PC-3 (cell line): ENCODE measurements at regions not wholly inside any gene's neighbourhood (a gene's known extent, or its start where the extent isn't known, plus 50 kb on each side); places are given as distances from the start of the nearest gene placed in this dataset.

Experiments used
- ATAC-seq: fragments of 200-7000 bp; cut with Tn5 transposase; 2 replicates; pipeline ENCODE4 v1.9.1; 2020; ENCODE audit warnings: mild to moderate bottlenecking, moderate library complexity
- BruUV-seq: library from RNA; stranded (reverse); fragments of 400-500 nt; replicated peaks from 2 replicates; lab custom pipeline; 2021; lab: Mats Ljungman, UMichigan
- CTCF ChIA-PET: fragments of 300-600 bp; sonication (Branson Sonifier 250); formaldehyde crosslinking; loops from one replicate; lab custom pipeline; 2022; ENCODE audit warnings: antibody characterized with exemption; lab: Charles Lee
- POLR2A ChIA-PET: fragments of 300-600 bp; sonication (Branson Sonifier 250); formaldehyde crosslinking; loops from one replicate; lab custom pipeline; 2022; ENCODE audit warnings: antibody characterized with exemption; ENCODE audit not compliant: unreplicated experiment; lab: Charles Lee
- DNase-seq: peaks from one replicate; pipeline ENCODE4 v3.0.0-alpha.2; 2015
- H2AFZ ChIP-seq: fragments of 300-600 bp; sonication (generic); 2 replicates; pipeline ENCODE4 v1.6.0; 2016; ENCODE audit warnings: antibody characterized with exemption, low read length
- H3F3A ChIP-seq: fragments of 300-600 bp; sonication (generic); one replicate; pipeline ENCODE4 v1.6.0; 2017; ENCODE audit warnings: antibody characterized with exemption, low read length, control low read depth, mild to moderate bottlenecking; ENCODE audit not compliant: unreplicated experiment
- H3K27ac ChIP-seq: fragments of 300-600 bp; sonication (generic); 2 replicates; pipeline ENCODE4 v1.5.1; 2016; ENCODE audit warnings: mild to moderate bottlenecking, low read length
- H3K27me3 ChIP-seq: fragments of 300-600 bp; sonication (generic); 2 replicates; pipeline ENCODE4 v1.6.1; 2016; ENCODE audit warnings: low read length, mixed read lengths
- H3K36me3 ChIP-seq: fragments of 300-600 bp; sonication (generic); 2 replicates; pipeline ENCODE4 v1.6.1; 2016; ENCODE audit warnings: low read depth, mixed run types, low read length, mixed read lengths
- H3K4me1 ChIP-seq: fragments of 300-600 bp; sonication (generic); 2 replicates; pipeline ENCODE4 v1.5.1; 2016; ENCODE audit warnings: low read length; ENCODE audit not compliant: insufficient read depth
- H3K4me2 ChIP-seq: fragments of 300-600 bp; sonication (generic); 2 replicates; pipeline ENCODE4 v1.6.0; 2016; ENCODE audit warnings: low read length
- H3K4me3 ChIP-seq: fragments of 300-600 bp; sonication (generic); 2 replicates; pipeline ENCODE4 v1.5.1; 2016; ENCODE audit warnings: mild to moderate bottlenecking, low read length, mixed read lengths
- H3K79me2 ChIP-seq: fragments of 300-600 bp; sonication (generic); 2 replicates; pipeline ENCODE4 v1.6.1; 2017; ENCODE audit warnings: low read length, mixed read lengths
- H3K9ac ChIP-seq: fragments of 300-600 bp; sonication (generic); 2 replicates; pipeline ENCODE4 v1.6.0; 2016; ENCODE audit warnings: mild to moderate bottlenecking, low read length
- H3K9me2 ChIP-seq: fragments of 300-600 bp; sonication (generic); replicated peaks from 2 replicates; pipeline ENCODE4 v1.6.1; 2016; ENCODE audit warnings: mixed run types, low read length, mixed read lengths
- H3K9me3 ChIP-seq: fragments of 300-600 bp; sonication (generic); 2 replicates; pipeline ENCODE4 v1.6.1; 2016; ENCODE audit warnings: low read length, mixed read lengths
- H4K20me1 ChIP-seq: fragments of 300-600 bp; sonication (generic); 2 replicates; pipeline ENCODE4 v1.6.1; 2016; ENCODE audit warnings: low read length, mixed read lengths
- CTCF ChIP-seq: fragments of 300-600 bp; sonication (generic); conservative IDR thresholded peaks from 2 replicates; pipeline ENCODE4 v1.5.1; 2017; ENCODE audit warnings: antibody characterized with exemption, low read depth, mild to moderate bottlenecking, low read length
- EZH2 ChIP-seq: fragments of 300-600 bp; sonication (generic); IDR thresholded peaks from one replicate; pipeline ENCODE4 v1.6.1; 2017; ENCODE audit warnings: antibody characterized with exemption, mild to moderate bottlenecking, low read length; ENCODE audit not compliant: unreplicated experiment
- EZH2phosphoT487 ChIP-seq: fragments of 300-600 bp; sonication (generic); IDR thresholded peaks from 2 replicates; pipeline ENCODE4 v1.6.1; 2018; ENCODE audit warnings: mild to moderate bottlenecking, antibody characterized with exemption, low read length, borderline replicate concordance
- intact Hi-C: fragments of 100-400 bp; cut with micrococcal nuclease; formaldehyde crosslinking; loops from 2 replicates; pipeline ENCODE4 v1.9.0; 2023

- H3K4me3 ChIP-seq: no peak overlapping the region
- H3K27ac ChIP-seq: no peak overlapping the region
- H3K4me2 ChIP-seq: no peak overlapping the region
- H3K4me1 ChIP-seq: no peaks in the 10 kb centered on the region
- H3K27me3 ChIP-seq: peaks cover 14% of the 10 kb centered on the region; the same call in 1 of the 2 replicates
- no peaks in the 10 kb centered on the region for H3K36me3 ChIP-seq
- intact Hi-C loops: no loop called here
- H3K9ac ChIP-seq: no peak overlapping the region
- H2AFZ ChIP-seq: no peak overlapping the region
- no peaks in the 10 kb centered on the region for H3K79me2 ChIP-seq
- no peak for ATAC-seq
- DNase-seq: no peak
- no peaks in the 10 kb centered on the region for H4K20me1 ChIP-seq
- no peak for TF ChIP-seq EZH2phosphoT487
- TF ChIP-seq CTCF: no peak
- no peak for TF ChIP-seq EZH2
- H3K9me3 ChIP-seq: no peaks in the 10 kb centered on the region
- ChIA-PET POLR2A (no interaction called here), CTCF (no interaction called here)
- H3K9me2 ChIP-seq: no peaks in the 10 kb centered on the region
- BruUV-seq: no TSS peak
- no peaks in the 10 kb centered on the region for H3F3A ChIP-seq
These were observed 230.3 kb upstream of the RGMA start for GRCh38 chr15:93319121-93319814.

GRCh38 chr15:93317772-93318171 lies 228.8 kb upstream of the RGMA start:
- intact Hi-C loops: no loop called here
- no peaks in the 10 kb centered on the region for H3K4me1 ChIP-seq
- TF ChIP-seq EZH2phosphoT487: no peak
- TF ChIP-seq EZH2: no peak
- no peak for TF ChIP-seq CTCF
- H3K9me3 ChIP-seq: no peaks in the 10 kb centered on the region
- no peaks in the 10 kb centered on the region for H4K20me1 ChIP-seq
- no peaks in the 10 kb centered on the region for H3F3A ChIP-seq
- no peak overlapping the region for H3K4me3 ChIP-seq
- no peak overlapping the region for H3K9ac ChIP-seq
- ATAC-seq: no peak
- no peaks in the 10 kb centered on the region for H3K36me3 ChIP-seq
- no peak for DNase-seq
- H3K9me2 ChIP-seq: no peaks in the 10 kb centered on the region
- no peak overlapping the region for H3K27ac ChIP-seq
- H3K27me3 ChIP-seq: peaks cover 18% of the 10 kb centered on the region; the same call in 1 of the 2 replicates
- H3K79me2 ChIP-seq: no peaks in the 10 kb centered on the region
- BruUV-seq: no TSS peak
- CTCF ChIA-PET: no interaction called here
- POLR2A ChIA-PET: no interaction called here
- no peak overlapping the region for H2AFZ ChIP-seq
- H3K4me2 ChIP-seq: no peak overlapping the region

DNA sequence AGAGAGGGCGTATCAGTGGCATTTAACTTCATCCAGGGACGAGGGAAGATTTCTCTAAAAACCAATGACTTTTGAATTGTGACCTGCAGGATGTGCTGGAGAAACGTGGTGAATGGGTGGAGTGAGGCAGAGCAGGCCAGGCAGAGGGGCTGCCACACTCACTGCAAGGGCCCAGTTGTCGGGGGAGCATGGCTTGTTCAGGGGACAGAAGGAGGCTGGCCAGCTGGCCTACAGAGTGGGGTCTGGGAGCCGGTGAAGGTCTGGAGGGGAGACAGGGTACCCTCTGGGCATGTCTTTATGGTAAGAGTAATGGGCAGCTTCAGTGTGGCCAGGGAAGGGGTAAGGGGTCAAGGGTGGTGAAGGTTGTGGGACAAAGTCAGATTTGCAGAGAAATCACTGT lies 225.2 kb upstream of the RGMA start:
- POLR2A ChIA-PET: no interaction called here
- Histone ChIP-seq H3K79me2 (no peaks in the 10 kb centered on the region), H3K9me2 (no peaks in the 10 kb centered on the region), H3K36me3 (no peaks in the 10 kb centered on the region), H3K9me3 (no peaks in the 10 kb centered on the region), H3K4me1 (no peaks in the 10 kb centered on the region), H3K4me3 (no peak overlapping the region), H2AFZ (no peak overlapping the region), H3K27ac (no peak overlapping the region), H3F3A (no peaks in the 10 kb centered on the region), H3K27me3 (peaks cover 36% of the 10 kb centered on the region), H4K20me1 (no peaks in the 10 kb centered on the region), H3K4me2 (no peak overlapping the region), H3K9ac (no peak overlapping the region)
- ATAC-seq (no peak), DNase-seq (no peak)
- BruUV-seq: no TSS peak
- TF ChIP-seq EZH2: no peak
- CTCF ChIA-PET: no interaction called here
- intact Hi-C loops: no loop called here
